SK-N-SH (cell line): ENCODE measurements at regions not wholly inside any gene's neighbourhood (a gene's known extent, or its start where the extent isn't known, plus 50 kb on each side); places are given as distances from the start of the nearest gene placed in this dataset.

Experiments used
- CTCF ChIA-PET: fragments of 300-600, 350-600 bp; formaldehyde crosslinking; extraction: SDS; loops from one replicate; lab custom pipeline; 2021; lab: Yijun Ruan, JAX
- POLR2A ChIA-PET: fragments of 350-600 bp; sonication (Branson Sonifier 250); formaldehyde crosslinking; extraction: SDS; loops from one replicate; lab custom pipeline; 2020; ENCODE audit warnings: antibody characterized with exemption, inconsistent platforms; lab: Yijun Ruan, JAX
- DNase-seq: peaks from one replicate; pipeline ENCODE4 v3.0.0; 2012
- H2AFZ ChIP-seq: fragments of 200-600 bp; sonication (generic); 2 replicates; pipeline ENCODE4 v1.8.1; 2016; ENCODE audit warnings: antibody characterized with exemption, mild to moderate bottlenecking, low read depth
- H3F3A ChIP-seq: fragments of 200-600 bp; sonication (generic); replicated peaks from 2 replicates; pipeline ENCODE3; 2016; ENCODE audit warnings: antibody characterized with exemption, mild to moderate bottlenecking; ENCODE audit not compliant: insufficient read depth
- H3K27ac ChIP-seq, 2 experiments: fragments of 200-500 bp in 1 of 2; fragments of 200-600 bp in 1 of 2; sonication (Bioruptor generic) in 1 of 2; sonication (generic), shearing (Covaris generic) in 1 of 2; 2 replicates each; pipeline versions ENCODE4 v1.5.1 to v1.6.1; 2014 to 2016; ENCODE audit warnings: low read depth in 2 of 2, inconsistent platforms in 1 of 2, low read length in 1 of 2, mild to moderate bottlenecking in 1 of 2, mixed read lengths in 1 of 2
- H3K27me3 ChIP-seq: fragments of 200-600 bp; sonication (generic), shearing (Covaris generic); 2 replicates; pipeline ENCODE4 v1.6.1; 2016; ENCODE audit warnings: mixed run types; ENCODE audit not compliant: insufficient read depth
- H3K36me3 ChIP-seq, 2 experiments: fragments of 200-500 bp in 1 of 2; fragments of 200-600 bp in 1 of 2; sonication (Bioruptor generic) in 1 of 2; sonication (generic) in 1 of 2; replicated peaks in 1 of 2; 2 replicates each; pipeline versions ENCODE3 to v1.5.1; 2014 to 2016; ENCODE audit warnings: low read length in 1 of 2, mild to moderate bottlenecking in 1 of 2; ENCODE audit not compliant: insufficient read depth in 2 of 2, control insufficient read depth in 1 of 2
- H3K4me1 ChIP-seq, 2 experiments: fragments of 200-500 bp in 1 of 2; fragments of 200-600 bp in 1 of 2; sonication (Bioruptor generic) in 1 of 2; sonication (generic), shearing (Covaris generic) in 1 of 2; 2 replicates each; pipeline versions ENCODE4 v1.5.1 to v1.6.1; 2014 to 2016; ENCODE audit warnings: low read depth in 1 of 2, low read length in 1 of 2, mixed run types in 1 of 2; ENCODE audit not compliant: insufficient read depth in 2 of 2, control insufficient read depth in 1 of 2
- H3K4me2 ChIP-seq: fragments of 200-600 bp; sonication (generic), shearing (Covaris generic); 2 replicates; pipeline ENCODE4 v1.6.1; 2017; ENCODE audit warnings: mixed run types
- H3K4me3 ChIP-seq, 2 experiments: fragments of 200-500 bp in 1 of 2; fragments of 200-600 bp in 1 of 2; sonication (Bioruptor generic) in 1 of 2; sonication (generic), shearing (Covaris generic) in 1 of 2; 2 replicates each; pipeline versions ENCODE4 v1.5.1 to v1.8.1; 2014 to 2016; ENCODE audit warnings: low read depth in 2 of 2, inconsistent platforms in 1 of 2, low read length in 1 of 2, mild to moderate bottlenecking in 1 of 2, mixed read lengths in 1 of 2, moderate library complexity in 1 of 2
- H3K79me2 ChIP-seq: fragments of 200-600 bp; sonication (generic); 2 replicates; pipeline ENCODE4 v1.8.1; 2017; ENCODE audit warnings: mild to moderate bottlenecking; ENCODE audit not compliant: insufficient read depth
- H3K9ac ChIP-seq: fragments of 200-600 bp; sonication (generic); 2 replicates; pipeline ENCODE4 v1.6.1; 2017; ENCODE audit warnings: mixed run types
- H3K9me2 ChIP-seq: fragments of 200-600 bp; sonication (generic); 2 replicates; pipeline ENCODE4 v1.6.1; 2017; ENCODE audit warnings: mixed run types
- H3K9me3 ChIP-seq: fragments of 200-600 bp; sonication (generic); 2 replicates; pipeline ENCODE4 v1.6.1; 2017; ENCODE audit warnings: mixed run types, mild to moderate bottlenecking, moderate library complexity
- H4K20me1 ChIP-seq: fragments of 200-600 bp; sonication (generic); 2 replicates; pipeline ENCODE4 v1.6.1; 2017; ENCODE audit warnings: mild to moderate bottlenecking, mixed run types; ENCODE audit not compliant: insufficient read depth
- CHD2 ChIP-seq: fragments of 150-350 bp; IDR thresholded peaks from 2 replicates; pipeline ENCODE4 v1.6.1; 2018; ENCODE audit warnings: low read length; ENCODE audit not compliant: partially characterized antibody
- CTCF ChIP-seq: fragments of 200-600 bp; sonication (generic); IDR thresholded peaks from 2 replicates; pipeline ENCODE4 v1.6.1; 2017; ENCODE audit warnings: antibody characterized with exemption, mild to moderate bottlenecking, moderate library complexity
- IRF3 ChIP-seq: fragments of 150-350 bp; IDR thresholded peaks from 2 replicates; pipeline ENCODE4 v1.6.1; 2016; ENCODE audit warnings: mild to moderate bottlenecking, low read depth, low read length
- USF2 ChIP-seq: fragments of 150-350 bp; IDR thresholded peaks from 2 replicates; pipeline ENCODE4 v1.6.1; 2017; ENCODE audit warnings: antibody characterized with exemption, low read length, low read depth, borderline replicate concordance
- ZBTB33 ChIP-seq: IDR thresholded peaks from 2 replicates; pipeline ENCODE4 v1.4.0; 2012; ENCODE audit warnings: low read depth, borderline replicate concordance
- WGBS: methylation state at CpG from one replicate; pipeline ENCODE4 v1.1.6; 2017; ENCODE audit warnings: low lambda C conversion rate; 5-methylcytosine and 5-hydroxymethylcytosine counted together
- TF ChIP-seq, protein P1 (sequence below): IDR thresholded peaks from 2 replicates; pipeline ENCODE4 v1.4.0; 2012; ENCODE audit warnings: low read depth
- TF ChIP-seq, protein P2 (sequence below): IDR thresholded peaks from 2 replicates; pipeline ENCODE4 v1.4.0; 2012; ENCODE audit warnings: low read depth, borderline replicate concordance

DNA sequence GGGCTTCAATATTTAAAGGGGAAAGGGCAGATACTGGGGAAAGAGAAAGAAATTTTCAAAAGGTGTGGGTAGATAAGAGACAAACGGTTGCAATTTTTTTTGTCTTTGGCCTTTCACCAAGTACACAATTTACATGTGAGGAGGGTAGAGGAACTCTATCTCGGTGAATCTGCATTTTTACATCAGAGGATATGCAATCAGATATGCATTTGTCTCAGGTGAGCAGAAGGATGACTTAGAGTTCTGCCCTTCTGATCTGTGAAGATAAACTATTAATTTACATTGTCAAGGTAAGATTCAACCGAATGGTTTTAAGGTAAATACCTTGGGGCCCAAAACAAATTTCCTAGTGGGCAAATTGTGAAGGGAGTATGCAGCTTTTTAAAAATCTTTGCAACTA is 169.9 kb downstream of the COX18 start:
- POLR2A ChIA-PET, result no interaction called here
- WGBS, result 62% methylated on average over 3 of the region's 3 CpGs

More for the DNA sequence above, 169.9 kb downstream of the COX18 start:
- Histone ChIP-seq H3K9me2 (no peaks in the 10 kb centered on the region), H3K9ac (no peak overlapping the region), H3F3A (peaks cover 6% of the 10 kb centered on the region), H2AFZ (no peak overlapping the region), H3K4me1 (0 out of 4 replicates have a peak, but pooled peaks cover 0 to 4% of the 10 kb centered on the region in 2 experiments), H3K4me3 (no peak overlapping the region), H3K79me2 (no peaks in the 10 kb centered on the region), H4K20me1 (no peaks in the 10 kb centered on the region), H3K27me3 (no peaks in the 10 kb centered on the region), H3K36me3 (no peaks in the 10 kb centered on the region), H3K4me2 (no peak overlapping the region), H3K9me3 (no peaks in the 10 kb centered on the region), H3K27ac (no peak overlapping the region)
- no peak for DNase-seq
- CTCF ChIA-PET, result no interaction called here
- TF ChIP-seq ZBTB33, result no peak
- TF ChIP-seq, protein P1, sequence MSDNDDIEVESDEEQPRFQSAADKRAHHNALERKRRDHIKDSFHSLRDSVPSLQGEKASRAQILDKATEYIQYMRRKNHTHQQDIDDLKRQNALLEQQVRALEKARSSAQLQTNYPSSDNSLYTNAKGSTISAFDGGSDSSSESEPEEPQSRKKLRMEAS, result no peak
- TF ChIP-seq CTCF, result no peak
- no peak for TF ChIP-seq CHD2
- no peak for TF ChIP-seq USF2
- TF ChIP-seq IRF3, result no peak
- TF ChIP-seq, protein P2, sequence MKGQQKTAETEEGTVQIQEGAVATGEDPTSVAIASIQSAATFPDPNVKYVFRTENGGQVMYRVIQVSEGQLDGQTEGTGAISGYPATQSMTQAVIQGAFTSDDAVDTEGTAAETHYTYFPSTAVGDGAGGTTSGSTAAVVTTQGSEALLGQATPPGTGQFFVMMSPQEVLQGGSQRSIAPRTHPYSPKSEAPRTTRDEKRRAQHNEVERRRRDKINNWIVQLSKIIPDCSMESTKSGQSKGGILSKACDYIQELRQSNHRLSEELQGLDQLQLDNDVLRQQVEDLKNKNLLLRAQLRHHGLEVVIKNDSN, result no peak
